ENCODE measurements at regions not wholly inside any gene's neighbourhood (a gene's known extent, or its start where the extent isn't known, plus 50 kb on each side); places are given as distances from the start of the nearest gene placed in this dataset.
"Not testable (repeated sequence)": the region's sequence is repeated elsewhere in the genome, so short reads cannot be mapped to it uniquely, and the experiment has no call there.

GRCh38 chr1:149708192-149708853 lies 74.2 kb upstream of the FCGR1A start:
- not testable (repeated sequence) for H3K4me3 ChIP-seq (ENCODE audit: low read length); H3K36me3 ChIP-seq (ENCODE audit: control insufficient read depth, insufficient read depth, low read length, severe bottlenecking); H3K9ac ChIP-seq (ENCODE audit: low read length); H3K9me3 ChIP-seq (ENCODE audit: control insufficient read depth, low read length); H3K4me1 ChIP-seq (ENCODE audit: control insufficient read depth, insufficient read depth, low read length); H3K27me3 ChIP-seq (replicated peaks; ENCODE audit: control insufficient read depth, insufficient read depth, low read length)
- DNase-seq (ENCODE audit: low read depth) = peak; percentile 76

GRCh38 chr1:149711651-149712050 lies 70.8 kb upstream of the FCGR1A start:
- H3K4me3 ChIP-seq (ENCODE audit: low read length); H3K4me1 ChIP-seq (ENCODE audit: control insufficient read depth, insufficient read depth, low read length); H3K9ac ChIP-seq (ENCODE audit: low read length); DNase-seq (ENCODE audit: low read depth); H3K27me3 ChIP-seq (replicated peaks; ENCODE audit: control insufficient read depth, insufficient read depth, low read length); H3K9me3 ChIP-seq (ENCODE audit: control insufficient read depth, low read length); H3K36me3 ChIP-seq (ENCODE audit: control insufficient read depth, insufficient read depth, low read length, severe bottlenecking): not testable (repeated sequence)

GRCh38 chr1:149712154-149712927 lies 70.2 kb upstream of the FCGR1A start:
- H3K4me1 ChIP-seq (ENCODE audit: control insufficient read depth, insufficient read depth, low read length); H3K9me3 ChIP-seq (ENCODE audit: control insufficient read depth, low read length); H3K36me3 ChIP-seq (ENCODE audit: control insufficient read depth, insufficient read depth, low read length, severe bottlenecking); H3K4me3 ChIP-seq (ENCODE audit: low read length); H3K9ac ChIP-seq (ENCODE audit: low read length); H3K27me3 ChIP-seq (replicated peaks; ENCODE audit: control insufficient read depth, insufficient read depth, low read length): not testable (repeated sequence)
- DNase-seq (ENCODE audit: low read depth) = peak; percentile 74

GRCh38 chr1:149713513-149713912 lies 69.0 kb upstream of the FCGR1A start:
- H3K27me3 ChIP-seq (replicated peaks; ENCODE audit: control insufficient read depth, insufficient read depth, low read length); H3K4me1 ChIP-seq (ENCODE audit: control insufficient read depth, insufficient read depth, low read length); DNase-seq (ENCODE audit: low read depth); H3K9ac ChIP-seq (ENCODE audit: low read length); H3K4me3 ChIP-seq (ENCODE audit: low read length); H3K36me3 ChIP-seq (ENCODE audit: control insufficient read depth, insufficient read depth, low read length, severe bottlenecking); H3K9me3 ChIP-seq (ENCODE audit: control insufficient read depth, low read length): not testable (repeated sequence)

- H3K27me3 ChIP-seq (replicated peaks; ENCODE audit: control insufficient read depth, insufficient read depth, low read length); H3K4me1 ChIP-seq (ENCODE audit: control insufficient read depth, insufficient read depth, low read length); H3K4me3 ChIP-seq (ENCODE audit: low read length); H3K36me3 ChIP-seq (ENCODE audit: control insufficient read depth, insufficient read depth, low read length, severe bottlenecking); H3K9me3 ChIP-seq (ENCODE audit: control insufficient read depth, low read length); H3K9ac ChIP-seq (ENCODE audit: low read length); DNase-seq (ENCODE audit: low read depth): not testable (repeated sequence)
These were observed 68.5 kb upstream of the FCGR1A start for GRCh38 chr1:149713952-149714351.

GRCh38 chr1:149724618-149725302 lies 57.7 kb upstream of the FCGR1A start:
- H3K36me3 ChIP-seq (ENCODE audit: control insufficient read depth, insufficient read depth, low read length, severe bottlenecking); H3K9me3 ChIP-seq (ENCODE audit: control insufficient read depth, low read length); H3K27me3 ChIP-seq (replicated peaks; ENCODE audit: control insufficient read depth, insufficient read depth, low read length); H3K4me1 ChIP-seq (ENCODE audit: control insufficient read depth, insufficient read depth, low read length); H3K4me3 ChIP-seq (ENCODE audit: low read length); H3K9ac ChIP-seq (ENCODE audit: low read length); DNase-seq (ENCODE audit: low read depth): not testable (repeated sequence)

GRCh38 chr1:149726688-149727087 lies 55.8 kb upstream of the FCGR1A start:
- not testable (repeated sequence) for H3K36me3 ChIP-seq (ENCODE audit: control insufficient read depth, insufficient read depth, low read length, severe bottlenecking); H3K27me3 ChIP-seq (replicated peaks; ENCODE audit: control insufficient read depth, insufficient read depth, low read length); H3K4me3 ChIP-seq (ENCODE audit: low read length); H3K9ac ChIP-seq (ENCODE audit: low read length); DNase-seq (ENCODE audit: low read depth); H3K4me1 ChIP-seq (ENCODE audit: control insufficient read depth, insufficient read depth, low read length); H3K9me3 ChIP-seq (ENCODE audit: control insufficient read depth, low read length)

GRCh38 chr1:149728598-149728997 lies 53.9 kb upstream of the FCGR1A start:
- H3K4me3 ChIP-seq (ENCODE audit: low read length); H3K4me1 ChIP-seq (ENCODE audit: control insufficient read depth, insufficient read depth, low read length); DNase-seq (ENCODE audit: low read depth); H3K36me3 ChIP-seq (ENCODE audit: control insufficient read depth, insufficient read depth, low read length, severe bottlenecking); H3K9me3 ChIP-seq (ENCODE audit: control insufficient read depth, low read length); H3K27me3 ChIP-seq (replicated peaks; ENCODE audit: control insufficient read depth, insufficient read depth, low read length); H3K9ac ChIP-seq (ENCODE audit: low read length): not testable (repeated sequence)

Data from adipocyte (in vitro differentiated cells).